ELF-1 (cell line): ENCODE measurements at regions not wholly inside any gene's neighbourhood (a gene's known extent, or its start where the extent isn't known, plus 50 kb on each side); places are given as distances from the start of the nearest gene placed in this dataset.
A peak's percentile ranks its signal among the peaks of the same experiment; 100 is the strongest.

Source experiments
- DNase-seq: peaks from one replicate; pipeline ENCODE4 v3.0.0-alpha.2; 2016; ENCODE audit warnings: low read depth, low spot score

- DNase-seq: no peak
Observed at GRCh38 chr1:219476716-219477115, 136.2 kb downstream of the ZC3H11B start.

- no peak for DNase-seq
Observed at GRCh38 chr1:219476116-219476515, 136.8 kb downstream of the ZC3H11B start.

- no peak for DNase-seq
Observed at GRCh38 chr1:219472596-219472995, 140.3 kb downstream of the ZC3H11B start.

- DNase-seq: no peak
Observed at GRCh38 chr1:219467524-219467923, 145.4 kb downstream of the ZC3H11B start.

GRCh38 chr1:219466766-219467165 lies 146.1 kb downstream of the ZC3H11B start:
- no peak for DNase-seq

- no peak for DNase-seq
Observed at GRCh38 chr1:219465212-219466093, 147.5 kb downstream of the ZC3H11B start.

- no peak for DNase-seq
Observed at GRCh38 chr1:219463636-219464035, 149.3 kb downstream of the ZC3H11B start.

GRCh38 chr1:219461981-219462400 lies 150.9 kb downstream of the ZC3H11B start:
- no peak for DNase-seq

- DNase-seq: peak; percentile 10
Observed at GRCh38 chr1:219460896-219461815, 151.7 kb downstream of the ZC3H11B start.

GRCh38 chr1:219460081-219460895 lies 152.6 kb downstream of the ZC3H11B start:
- DNase-seq: no peak

- no peak for DNase-seq
Observed at GRCh38 chr1:219459351-219460080, 153.4 kb downstream of the ZC3H11B start.

GRCh38 chr1:219446288-219446687 lies 166.6 kb downstream of the ZC3H11B start:
- peak; percentile 13 for DNase-seq

GRCh38 chr1:219445864-219446263 lies 167.0 kb downstream of the ZC3H11B start:
- DNase-seq: no peak

GRCh38 chr1:219444474-219444873 lies 168.4 kb downstream of the ZC3H11B start:
- no peak for DNase-seq

- no peak for DNase-seq
Observed at GRCh38 chr1:219443763-219444162, 169.1 kb downstream of the ZC3H11B start.

GRCh38 chr1:219442611-219443061 lies 170.3 kb downstream of the ZC3H11B start:
- DNase-seq: no peak

- DNase-seq: no peak
Observed at GRCh38 chr1:219441884-219442283, 171.0 kb downstream of the ZC3H11B start.

- DNase-seq: no peak
Observed at GRCh38 chr1:219439376-219439775, 173.5 kb downstream of the ZC3H11B start.

- DNase-seq: no peak
Observed at GRCh38 chr1:219438386-219438785, 174.5 kb downstream of the ZC3H11B start.

GRCh38 chr1:219434923-219435297 lies 178.0 kb downstream of the ZC3H11B start:
- no peak for DNase-seq
